OCI-LY7 (cell line): ENCODE measurements at regions not wholly inside any gene's neighbourhood (a gene's known extent, or its start where the extent isn't known, plus 50 kb on each side); places are given as distances from the start of the nearest gene placed in this dataset.

ENCODE experiments used
- BruUV-seq: library from RNA; stranded (reverse); fragments of 400-500 nt; replicated peaks from 2 replicates; lab custom pipeline; 2021; lab: Mats Ljungman, UMichigan
- CTCF ChIA-PET: fragments of 300-600 bp; sonication (Branson Sonifier 250); formaldehyde crosslinking; loops from one replicate; lab custom pipeline; 2022; ENCODE audit warnings: antibody characterized with exemption; ENCODE audit not compliant: unreplicated experiment; lab: Charles Lee
- POLR2A ChIA-PET: fragments of 300-600 bp; sonication (Branson Sonifier 250); formaldehyde crosslinking; loops from one replicate; lab custom pipeline; 2022; ENCODE audit warnings: antibody characterized with exemption; lab: Charles Lee
- DNase-seq: peaks from one replicate; pipeline ENCODE4 v3.0.0-alpha.2; 2015; ENCODE audit warnings: low spot score
- H2AFZ ChIP-seq: fragments of 200-600 bp; sonication (generic), shearing (Covaris generic); 2 replicates; pipeline ENCODE4 v1.6.1; 2014; ENCODE audit warnings: mild to moderate bottlenecking, antibody characterized with exemption, low read length, moderate library complexity
- H3K27ac ChIP-seq: fragments of 200-600 bp; sonication (generic); 2 replicates; pipeline ENCODE4 v1.5.1; 2014; ENCODE audit warnings: mixed run types, low read depth, mild to moderate bottlenecking, moderate library complexity, low read length, inconsistent platforms; ENCODE audit not compliant: poor library complexity, severe bottlenecking
- H3K36me3 ChIP-seq: fragments of 200-600 bp; sonication (generic); 2 replicates; pipeline ENCODE4 v1.6.1; 2014; ENCODE audit warnings: mild to moderate bottlenecking, antibody characterized with exemption, low read length, moderate library complexity, mixed read lengths; ENCODE audit not compliant: insufficient read depth
- H3K4me1 ChIP-seq: fragments of 200-600 bp; sonication (generic); 2 replicates; pipeline ENCODE4 v1.5.1; 2014; ENCODE audit warnings: mild to moderate bottlenecking, low read length; ENCODE audit not compliant: insufficient read depth, poor library complexity, severe bottlenecking
- H3K4me2 ChIP-seq: fragments of 200-600 bp; sonication (generic); 2 replicates; pipeline ENCODE4 v1.6.1; 2014; ENCODE audit warnings: mild to moderate bottlenecking, low read length
- H3K4me3 ChIP-seq: fragments of 200-600 bp; sonication (generic); 2 replicates; pipeline ENCODE4 v1.5.1; 2014; ENCODE audit warnings: mild to moderate bottlenecking, low read depth, low read length; ENCODE audit not compliant: poor library complexity, severe bottlenecking
- H3K79me2 ChIP-seq: fragments of 200-600 bp; sonication (generic); 2 replicates; pipeline ENCODE4 v1.6.1; 2016; ENCODE audit warnings: low read depth, mild to moderate bottlenecking, low read length, moderate library complexity, mixed read lengths; ENCODE audit not compliant: insufficient read depth
- H3K9me2 ChIP-seq: fragments of 200-600 bp; sonication (generic); 2 replicates; pipeline ENCODE4 v1.6.1; 2016; ENCODE audit warnings: mild to moderate bottlenecking, low read length, mixed read lengths; ENCODE audit not compliant: insufficient read depth
- H3K9me3 ChIP-seq: fragments of 200-600 bp; sonication (generic); 2 replicates; pipeline ENCODE4 v1.6.1; 2014; ENCODE audit warnings: mild to moderate bottlenecking, mixed run types, low read length, mixed read lengths
- H4K20me1 ChIP-seq: fragments of 200-600 bp; sonication (generic); 2 replicates; pipeline ENCODE4 v1.6.1; 2014; ENCODE audit warnings: mild to moderate bottlenecking, antibody characterized with exemption, low read length, moderate library complexity, mixed read lengths; ENCODE audit not compliant: insufficient read depth
- EZH2phosphoT487 ChIP-seq: fragments of 200-600 bp; sonication (generic); IDR thresholded peaks from 2 replicates; pipeline ENCODE4 v1.6.1; 2018; ENCODE audit warnings: low read depth, borderline replicate concordance, mild to moderate bottlenecking, mixed run types, antibody characterized with exemption, low read length, moderate library complexity, mixed read lengths
- intact Hi-C: fragments of 100-400 bp; cut with micrococcal nuclease; formaldehyde crosslinking; loops from one replicate; pipeline ENCODE4 v1.10.0; 2022; ENCODE audit not compliant: unreplicated experiment
- TF ChIP-seq, protein P1 (sequence below): fragments of 200-600 bp; sonication (generic); conservative IDR thresholded peaks from 2 replicates; pipeline ENCODE4 v1.5.1; 2014; ENCODE audit warnings: mild to moderate bottlenecking, antibody characterized with exemption, low read length, moderate library complexity, mixed read lengths

DNA sequence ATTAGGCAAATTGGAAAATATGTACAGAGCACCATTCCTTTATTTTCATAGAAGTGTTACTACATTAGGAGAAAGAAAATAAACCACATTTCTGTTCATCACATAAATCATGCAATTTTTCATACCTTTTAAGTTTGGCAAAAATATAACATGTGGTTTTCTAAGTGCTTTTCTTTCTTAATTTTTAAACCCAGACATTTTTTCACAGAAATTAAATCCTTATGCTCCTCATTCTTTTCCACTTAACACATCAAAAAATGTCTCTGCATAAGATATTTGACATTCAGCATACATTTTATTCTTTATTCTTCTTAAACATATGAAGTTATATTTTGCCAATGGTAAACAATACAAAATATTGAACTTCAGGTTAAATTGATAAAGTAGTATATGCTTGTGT lies 826.6 kb upstream of the SLIT2 start:
- ChIA-PET POLR2A (no interaction called here), CTCF (no interaction called here)
- H3K9me3 ChIP-seq = no peaks in the 10 kb centered on the region
- H3K4me3 ChIP-seq = no peak overlapping the region
- H3K36me3 ChIP-seq = no peaks in the 10 kb centered on the region
- intact Hi-C loops = no loop called here
- DNase-seq = no peak
- no peaks in the 10 kb centered on the region for H4K20me1 ChIP-seq
- H2AFZ ChIP-seq = no peak overlapping the region
- no peaks in the 10 kb centered on the region for H3K79me2 ChIP-seq
- no TSS peak for BruUV-seq
- no peak overlapping the region for H3K27ac ChIP-seq
- no peak overlapping the region for H3K4me2 ChIP-seq
- no peaks in the 10 kb centered on the region for H3K9me2 ChIP-seq
- no peak for TF ChIP-seq EZH2phosphoT487
- TF ChIP-seq, protein P1, sequence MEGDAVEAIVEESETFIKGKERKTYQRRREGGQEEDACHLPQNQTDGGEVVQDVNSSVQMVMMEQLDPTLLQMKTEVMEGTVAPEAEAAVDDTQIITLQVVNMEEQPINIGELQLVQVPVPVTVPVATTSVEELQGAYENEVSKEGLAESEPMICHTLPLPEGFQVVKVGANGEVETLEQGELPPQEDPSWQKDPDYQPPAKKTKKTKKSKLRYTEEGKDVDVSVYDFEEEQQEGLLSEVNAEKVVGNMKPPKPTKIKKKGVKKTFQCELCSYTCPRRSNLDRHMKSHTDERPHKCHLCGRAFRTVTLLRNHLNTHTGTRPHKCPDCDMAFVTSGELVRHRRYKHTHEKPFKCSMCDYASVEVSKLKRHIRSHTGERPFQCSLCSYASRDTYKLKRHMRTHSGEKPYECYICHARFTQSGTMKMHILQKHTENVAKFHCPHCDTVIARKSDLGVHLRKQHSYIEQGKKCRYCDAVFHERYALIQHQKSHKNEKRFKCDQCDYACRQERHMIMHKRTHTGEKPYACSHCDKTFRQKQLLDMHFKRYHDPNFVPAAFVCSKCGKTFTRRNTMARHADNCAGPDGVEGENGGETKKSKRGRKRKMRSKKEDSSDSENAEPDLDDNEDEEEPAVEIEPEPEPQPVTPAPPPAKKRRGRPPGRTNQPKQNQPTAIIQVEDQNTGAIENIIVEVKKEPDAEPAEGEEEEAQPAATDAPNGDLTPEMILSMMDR = no peak
- no peaks in the 10 kb centered on the region for H3K4me1 ChIP-seq

DNA sequence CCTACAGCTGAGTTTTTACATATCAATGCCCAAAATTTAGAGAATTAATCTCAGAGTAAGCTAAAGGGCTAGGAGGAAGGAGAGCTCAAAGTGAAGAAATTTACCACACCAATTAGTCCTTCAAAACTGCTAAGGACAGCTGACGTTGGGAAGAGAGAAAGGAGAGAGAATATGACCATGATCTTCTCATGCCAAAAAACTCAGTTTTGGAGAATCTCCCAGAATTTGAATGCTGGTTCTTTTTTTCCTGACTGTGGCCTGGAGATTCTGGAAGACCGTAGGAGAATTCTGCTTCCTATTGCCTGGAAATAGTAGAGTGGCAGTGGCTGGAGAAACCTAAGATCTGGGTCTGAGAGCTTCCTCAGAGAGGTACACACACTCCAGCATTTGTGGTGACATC lies 834.4 kb upstream of the SLIT2 start:
- no peaks in the 10 kb centered on the region for H4K20me1 ChIP-seq
- no peak overlapping the region for H2AFZ ChIP-seq
- H3K79me2 ChIP-seq = no peaks in the 10 kb centered on the region
- H3K36me3 ChIP-seq = no peaks in the 10 kb centered on the region
- ChIA-PET CTCF (no interaction called here), POLR2A (interaction anchor here (0.7 kb wide), 1 partner anchor 872 kb away, joined by 3 read pairs; no protein-coding TSS in a partner anchor)
- no peaks in the 10 kb centered on the region for H3K4me1 ChIP-seq
- intact Hi-C loops = no loop called here
- no peaks in the 10 kb centered on the region for H3K9me3 ChIP-seq
- no peak for DNase-seq
- no peak overlapping the region for H3K27ac ChIP-seq
- no TSS peak for BruUV-seq
- TF ChIP-seq EZH2phosphoT487 = no peak
- TF ChIP-seq, protein P1 = no peak
- no peak overlapping the region for H3K4me2 ChIP-seq
- no peaks in the 10 kb centered on the region for H3K9me2 ChIP-seq
- no peak overlapping the region for H3K4me3 ChIP-seq

DNA sequence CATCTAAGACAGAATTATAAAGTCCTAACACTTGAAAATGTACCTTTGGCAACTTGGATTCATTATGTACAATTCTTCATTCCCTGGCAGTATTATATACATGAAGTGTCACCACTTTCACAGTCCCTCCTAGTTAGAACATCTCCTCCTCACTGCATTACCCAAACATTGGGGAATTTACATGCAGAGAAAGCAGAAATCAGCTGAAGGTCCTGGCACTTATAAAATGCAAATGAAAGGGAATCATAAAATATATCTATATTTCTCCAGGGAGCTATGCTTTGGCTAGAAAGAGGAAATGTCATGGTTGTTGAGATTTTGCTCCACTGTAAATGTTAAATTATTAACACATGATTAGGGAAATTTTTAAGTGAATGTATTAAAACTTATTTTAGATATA lies 835.6 kb upstream of the SLIT2 start:
- no peak overlapping the region for H2AFZ ChIP-seq
- BruUV-seq = no TSS peak
- no peaks in the 10 kb centered on the region for H3K79me2 ChIP-seq
- POLR2A ChIA-PET = interaction anchor here (0.7 to 0.9 kb wide), 4 partner anchors 11 to 508 kb away, joined by 3 read pairs; no protein-coding TSS in a partner anchor
- no peak overlapping the region for H3K4me3 ChIP-seq
- intact Hi-C loops = no loop called here
- no peaks in the 10 kb centered on the region for H3K36me3 ChIP-seq
- no peaks in the 10 kb centered on the region for H4K20me1 ChIP-seq
- H3K4me1 ChIP-seq = no peaks in the 10 kb centered on the region
- CTCF ChIA-PET = no interaction called here
- no peak overlapping the region for H3K4me2 ChIP-seq
- no peak for DNase-seq
- H3K9me3 ChIP-seq = no peaks in the 10 kb centered on the region
- no peak for TF ChIP-seq EZH2phosphoT487
- TF ChIP-seq, protein P1 = no peak
- H3K9me2 ChIP-seq = no peaks in the 10 kb centered on the region
- H3K27ac ChIP-seq = no peak overlapping the region
